PC-9 (cell line): ENCODE measurements at regions not wholly inside any gene's neighbourhood (a gene's known extent, or its start where the extent isn't known, plus 50 kb on each side); places are given as distances from the start of the nearest gene placed in this dataset.
"Not testable (repeated sequence)": the region's sequence is repeated elsewhere in the genome, so short reads cannot be mapped to it uniquely, and the experiment has no call there.

Experiments
- BruUV-seq: library from RNA; stranded (reverse); fragments of 400-500 nt; replicated peaks from 2 replicates; lab custom pipeline; 2021; lab: Mats Ljungman, UMichigan
- CTCF ChIA-PET: fragments of 300-600 bp; sonication (Branson Sonifier 250); formaldehyde crosslinking; loops from one replicate; lab custom pipeline; 2022; ENCODE audit warnings: antibody characterized with exemption; lab: Charles Lee
- POLR2A ChIA-PET: fragments of 300-600 bp; sonication (Branson Sonifier 250); formaldehyde crosslinking; loops from one replicate; lab custom pipeline; 2022; ENCODE audit warnings: antibody characterized with exemption; ENCODE audit not compliant: unreplicated experiment; lab: Charles Lee
- DNase-seq, 2 experiments: peaks; one replicate each; pipeline versions ENCODE4 v3.0.0 to v3.0.0-alpha.2; 2015 to 2022; ENCODE audit warnings: mixed read lengths in 1 of 2
- H2AFZ ChIP-seq: fragments of 200-600 bp; sonication (generic); 2 replicates; pipeline ENCODE4 v1.8.1; 2017; ENCODE audit warnings: antibody characterized with exemption
- H3F3A ChIP-seq: fragments of 200-600 bp; sonication (generic); 2 replicates; pipeline ENCODE4 v1.8.1; 2017; ENCODE audit warnings: antibody characterized with exemption, mild to moderate bottlenecking, low read depth; ENCODE audit not compliant: insufficient read depth
- H3K27ac ChIP-seq: fragments of 200-600 bp; sonication (generic); 2 replicates; pipeline ENCODE4 v1.6.1; 2016; ENCODE audit warnings: mixed run types
- H3K27me3 ChIP-seq: fragments of 200-600 bp; sonication (generic); 2 replicates; pipeline ENCODE4 v1.6.1; 2016; ENCODE audit warnings: low read depth, mixed run types; ENCODE audit not compliant: insufficient read depth
- H3K36me3 ChIP-seq: fragments of 200-600 bp; sonication (generic); 2 replicates; pipeline ENCODE4 v1.6.1; 2016; ENCODE audit warnings: low read depth, mixed run types
- H3K4me1 ChIP-seq: fragments of 200-600 bp; sonication (generic); replicated peaks from 2 replicates; pipeline ENCODE4 v1.6.1; 2016; ENCODE audit warnings: mixed run types; ENCODE audit not compliant: insufficient read depth
- H3K4me2 ChIP-seq: fragments of 200-600 bp; sonication (generic); 2 replicates; pipeline ENCODE4 v1.6.1; 2017; ENCODE audit warnings: mixed run types
- H3K4me3 ChIP-seq: fragments of 200-600 bp; sonication (generic); 2 replicates; pipeline ENCODE4 v1.6.1; 2016; ENCODE audit warnings: mixed run types
- H3K79me2 ChIP-seq: fragments of 200-600 bp; sonication (generic); 2 replicates; pipeline ENCODE4 v1.6.1; 2017; ENCODE audit warnings: low read depth, mixed run types
- H3K9me2 ChIP-seq: fragments of 200-600 bp; sonication (generic); 2 replicates; pipeline ENCODE4 v1.8.1; 2017; ENCODE audit warnings: mild to moderate bottlenecking; ENCODE audit not compliant: insufficient read depth
- H3K9me3 ChIP-seq: fragments of 200-600 bp; sonication (generic); 2 replicates; pipeline ENCODE4 v1.8.1; 2016; ENCODE audit warnings: low read depth; ENCODE audit not compliant: insufficient read depth
- H4K20me1 ChIP-seq: fragments of 200-600 bp; sonication (generic); 2 replicates; pipeline ENCODE4 v1.8.1; 2017; ENCODE audit not compliant: insufficient read depth
- CTCF ChIP-seq: fragments of 200-600 bp; sonication (generic); conservative IDR thresholded peaks from 2 replicates; pipeline ENCODE4 v1.6.1; 2017; ENCODE audit warnings: mixed run types, antibody characterized with exemption, mild to moderate bottlenecking, moderate library complexity
- EZH2 ChIP-seq: fragments of 200-600 bp; sonication (generic); IDR thresholded peaks from 2 replicates; pipeline ENCODE4 v1.8.0; 2017; ENCODE audit warnings: antibody characterized with exemption, low read depth
- intact Hi-C: fragments of 100-400 bp; cut with micrococcal nuclease; formaldehyde crosslinking; loops from one replicate; pipeline ENCODE4 v1.10.0; 2022; ENCODE audit not compliant: unreplicated experiment

- Histone ChIP-seq H3F3A (no peaks in the 10 kb centered on the region), H2AFZ (no peak overlapping the region), H3K4me3 (no peak overlapping the region), H4K20me1 (no peaks in the 10 kb centered on the region), H3K9me3 (no peaks in the 10 kb centered on the region), H3K79me2 (no peaks in the 10 kb centered on the region), H3K27me3 (peaks cover 5% of the 10 kb centered on the region; the same call in 1 of the 2 replicates), H3K9me2 (no peaks in the 10 kb centered on the region), H3K4me1 (no peaks in the 10 kb centered on the region), H3K4me2 (no peak overlapping the region), H3K27ac (no peak overlapping the region), H3K36me3 (no peaks in the 10 kb centered on the region)
- TF ChIP-seq CTCF (no peak), EZH2 (no peak)
- DNase-seq = no peak
- ChIA-PET CTCF (no interaction called here), POLR2A (no interaction called here)
- no TSS peak for BruUV-seq
- intact Hi-C loops = no loop called here
These were observed 76.3 kb upstream of the SHOX start for GRCh38 chrX:554271-554670.

DNA sequence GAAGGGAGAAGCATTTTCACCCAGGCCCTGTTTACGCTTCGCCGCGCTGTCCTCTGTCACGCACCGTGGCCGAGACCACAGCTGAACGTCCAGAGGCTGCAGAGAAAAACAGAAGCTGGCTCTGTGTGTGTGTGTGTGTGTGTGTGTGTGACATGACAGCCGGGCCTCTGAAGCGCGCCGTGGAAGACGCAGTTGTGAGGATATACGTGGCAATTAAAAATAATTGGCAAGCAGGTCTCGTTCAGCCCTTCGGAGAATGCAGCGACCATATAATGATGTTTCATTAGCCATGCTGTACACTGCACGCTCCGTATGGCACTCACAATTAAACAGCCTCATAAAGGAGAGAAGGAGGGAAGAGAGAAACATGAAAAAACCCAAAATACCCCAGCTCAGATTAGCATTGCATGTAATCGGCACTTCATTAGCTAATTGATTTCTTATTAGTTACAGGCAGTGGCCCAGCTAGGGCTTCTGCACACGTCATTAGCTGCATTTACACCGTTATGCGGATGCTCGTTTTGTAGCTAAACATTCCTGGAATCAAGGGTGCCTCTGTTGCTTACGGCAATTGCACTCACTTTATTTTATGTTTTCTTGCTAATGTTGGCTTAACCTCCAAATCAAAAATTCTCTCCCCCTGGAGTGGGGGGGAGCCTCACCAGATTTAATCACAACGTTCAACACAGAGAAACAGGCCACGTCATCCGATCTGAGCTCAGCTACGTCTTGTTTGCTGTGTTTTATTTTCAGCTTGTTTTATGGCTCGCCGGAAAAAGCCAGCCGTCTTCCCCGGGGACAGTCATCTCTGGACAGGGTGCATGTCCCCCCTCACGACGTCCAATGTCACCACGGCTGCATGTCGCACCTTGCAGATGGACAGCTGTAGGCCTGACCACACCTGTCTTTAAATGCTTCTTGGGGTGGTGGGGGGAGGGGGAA lies 74.6 kb upstream of the SHOX start:
- Histone ChIP-seq H3K27me3 (peaks cover 5% of the 10 kb centered on the region; the same call in 1 of the 2 replicates), H3F3A (no peaks in the 10 kb centered on the region), H4K20me1 (no peaks in the 10 kb centered on the region), H3K4me3 (no peak overlapping the region), H3K9me3 (no peaks in the 10 kb centered on the region), H3K36me3 (no peaks in the 10 kb centered on the region), H3K79me2 (no peaks in the 10 kb centered on the region), H3K4me1 (no peaks in the 10 kb centered on the region), H2AFZ (no peak overlapping the region), H3K9me2 (no peaks in the 10 kb centered on the region), H3K4me2 (no peak overlapping the region), H3K27ac (no peak overlapping the region)
- POLR2A ChIA-PET = no interaction called here
- no TSS peak for BruUV-seq
- CTCF ChIA-PET = no interaction called here
- DNase-seq = no peak
- intact Hi-C loops = no loop called here
- TF ChIP-seq EZH2 = no peak
- TF ChIP-seq CTCF = no peak

- BruUV-seq, H3K9me2 ChIP-seq, H3F3A ChIP-seq, H3K4me3 ChIP-seq, H3K27ac ChIP-seq, DNase-seq, H3K79me2 ChIP-seq, intact Hi-C loops, CTCF ChIA-PET, H3K27me3 ChIP-seq, H3K4me2 ChIP-seq, H3K36me3 ChIP-seq, H2AFZ ChIP-seq, H3K9me3 ChIP-seq, H3K4me1 ChIP-seq, H4K20me1 ChIP-seq, POLR2A ChIA-PET: not testable (repeated sequence)
These were observed 73.0 kb upstream of the SHOX start for GRCh38 chrX:557601-558000.

DNA sequence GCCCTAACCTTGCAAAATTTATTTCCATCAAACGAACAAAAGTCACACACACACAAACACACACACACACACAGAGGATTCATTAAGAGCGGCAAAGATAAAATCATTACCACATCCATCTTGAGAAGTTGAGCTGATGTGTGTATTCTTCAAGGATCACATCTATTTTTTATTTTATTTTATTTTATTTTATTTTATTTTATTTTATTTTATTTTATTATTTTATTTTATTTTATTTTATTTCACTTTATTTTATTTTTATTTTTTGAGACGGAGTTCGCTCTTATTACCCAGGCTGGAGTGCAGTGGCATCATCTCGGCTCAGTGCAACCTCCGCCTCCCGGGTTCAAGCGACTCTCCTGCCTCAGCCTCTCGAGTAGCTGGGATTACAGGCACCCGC lies 71.3 kb upstream of the SHOX start:
- POLR2A ChIA-PET, DNase-seq, H3K36me3 ChIP-seq, H3K27ac ChIP-seq, H4K20me1 ChIP-seq, CTCF ChIA-PET, intact Hi-C loops, H3K4me3 ChIP-seq, H3K4me1 ChIP-seq, H3K79me2 ChIP-seq, H3F3A ChIP-seq, H3K9me3 ChIP-seq, BruUV-seq, H2AFZ ChIP-seq, H3K9me2 ChIP-seq, H3K4me2 ChIP-seq, H3K27me3 ChIP-seq: not testable (repeated sequence)
